ENCODE measurements at regions not wholly inside any gene's neighbourhood (a gene's known extent, or its start where the extent isn't known, plus 50 kb on each side); places are given as distances from the start of the nearest gene placed in this dataset.

- Mint-ChIP-seq H3K4me1 (ENCODE audit: low read depth) (peaks cover 19% of the 10 kb centered on the region), H3K27ac (peak overlapping the region; percentile 51), H3K4me3 (ENCODE audit: low read depth) (peak overlapping the region; percentile 1), H3K27me3 (no peaks in the 10 kb centered on the region), H3K9me3 (ENCODE audit: low read depth) (peaks cover 11% of the 10 kb centered on the region), H3K36me3 (ENCODE audit: insufficient read depth) (peaks cover 19% of the 10 kb centered on the region)
- no peak for DNase-seq (ENCODE audit: low spot score, unreplicated experiment)
- no peak for TF ChIP-seq CTCF (IDR thresholded peaks at IDR 0.05; ENCODE audit: unreplicated experiment)
Observed at GRCh38 chr6:22087960-22088706, 208.7 kb downstream of the PRL start.

GRCh38 chr6:22091424-22091948 is 205.3 kb downstream of the PRL start:
- Mint-ChIP-seq H3K27me3 (no peaks in the 10 kb centered on the region), H3K36me3 (ENCODE audit: insufficient read depth) (peaks cover 6% of the 10 kb centered on the region), H3K4me3 (ENCODE audit: low read depth) (no peak overlapping the region), H3K9me3 (ENCODE audit: low read depth) (peaks cover 4% of the 10 kb centered on the region), H3K4me1 (ENCODE audit: low read depth) (peaks cover 18% of the 10 kb centered on the region), H3K27ac (no peak overlapping the region)
- no peak for TF ChIP-seq CTCF (IDR thresholded peaks at IDR 0.05; ENCODE audit: unreplicated experiment)
- DNase-seq (ENCODE audit: low spot score, unreplicated experiment), result no peak

- Mint-ChIP-seq H3K27ac (peak overlapping the region; percentile 24), H3K27me3 (no peaks in the 10 kb centered on the region), H3K36me3 (ENCODE audit: insufficient read depth) (peaks cover 6% of the 10 kb centered on the region), H3K4me3 (ENCODE audit: low read depth) (no peak overlapping the region), H3K4me1 (ENCODE audit: low read depth) (peaks cover 17% of the 10 kb centered on the region), H3K9me3 (ENCODE audit: low read depth) (peaks cover 4% of the 10 kb centered on the region)
- TF ChIP-seq CTCF (IDR thresholded peaks at IDR 0.05; ENCODE audit: unreplicated experiment), result no peak
- DNase-seq (ENCODE audit: low spot score, unreplicated experiment), result no peak
Observed at GRCh38 chr6:22095836-22096235, 201.0 kb downstream of the PRL start.

- H3K27me3 Mint-ChIP-seq, result no peaks in the 10 kb centered on the region
- H3K4me3 Mint-ChIP-seq (ENCODE audit: low read depth), result no peak overlapping the region
- DNase-seq (ENCODE audit: low spot score, unreplicated experiment), result no peak
- peaks cover 13% of the 10 kb centered on the region for H3K36me3 Mint-ChIP-seq (ENCODE audit: insufficient read depth)
- no peak for TF ChIP-seq CTCF (IDR thresholded peaks at IDR 0.05; ENCODE audit: unreplicated experiment)
- H3K27ac Mint-ChIP-seq, result no peak overlapping the region
- peaks cover 13% of the 10 kb centered on the region for H3K9me3 Mint-ChIP-seq (ENCODE audit: low read depth)
- H3K4me1 Mint-ChIP-seq (ENCODE audit: low read depth), result peaks cover 16% of the 10 kb centered on the region
Observed at GRCh38 chr6:22098601-22099031, 198.2 kb downstream of the PRL start.

GRCh38 chr6:22099231-22099630 is 197.6 kb downstream of the PRL start:
- Mint-ChIP-seq H3K4me3 (ENCODE audit: low read depth) (no peak overlapping the region), H3K36me3 (ENCODE audit: insufficient read depth) (peaks cover 14% of the 10 kb centered on the region), H3K27me3 (no peaks in the 10 kb centered on the region), H3K27ac (peak overlapping the region; percentile 71), H3K4me1 (ENCODE audit: low read depth) (peaks cover 16% of the 10 kb centered on the region), H3K9me3 (ENCODE audit: low read depth) (peaks cover 13% of the 10 kb centered on the region)
- DNase-seq (ENCODE audit: low spot score, unreplicated experiment), result no peak
- TF ChIP-seq CTCF (IDR thresholded peaks at IDR 0.05; ENCODE audit: unreplicated experiment), result no peak
